SU-DHL-6 (cell line): ENCODE measurements at regions not wholly inside any gene's neighbourhood (a gene's known extent, or its start where the extent isn't known, plus 50 kb on each side); places are given as distances from the start of the nearest gene placed in this dataset.

ENCODE experiments used
- CTCF ChIP-seq: fragments of 200-600 bp; sonication (generic); IDR thresholded peaks from one replicate; pipeline ENCODE4 v1.5.1; 2017; ENCODE audit warnings: antibody characterized with exemption, mild to moderate bottlenecking, low read length, moderate library complexity; ENCODE audit not compliant: insufficient read depth, poor library complexity, severe bottlenecking
- EZH2phosphoT487 ChIP-seq: fragments of 200-600 bp; sonication (generic), shearing (Covaris generic); conservative IDR thresholded peaks from 2 replicates; pipeline ENCODE4 v1.6.1; 2018; ENCODE audit warnings: mild to moderate bottlenecking, antibody characterized with exemption, low read length, moderate library complexity, mixed read lengths

- no peak for TF ChIP-seq CTCF
- TF ChIP-seq EZH2phosphoT487: no peak
Measured at GRCh38 chr6:816510-817084, 123.7 kb upstream of the EXOC2 start.
